ENCODE measurements at regions not wholly inside any gene's neighbourhood (a gene's known extent, or its start where the extent isn't known, plus 50 kb on each side); places are given as distances from the start of the nearest gene placed in this dataset.

DNA sequence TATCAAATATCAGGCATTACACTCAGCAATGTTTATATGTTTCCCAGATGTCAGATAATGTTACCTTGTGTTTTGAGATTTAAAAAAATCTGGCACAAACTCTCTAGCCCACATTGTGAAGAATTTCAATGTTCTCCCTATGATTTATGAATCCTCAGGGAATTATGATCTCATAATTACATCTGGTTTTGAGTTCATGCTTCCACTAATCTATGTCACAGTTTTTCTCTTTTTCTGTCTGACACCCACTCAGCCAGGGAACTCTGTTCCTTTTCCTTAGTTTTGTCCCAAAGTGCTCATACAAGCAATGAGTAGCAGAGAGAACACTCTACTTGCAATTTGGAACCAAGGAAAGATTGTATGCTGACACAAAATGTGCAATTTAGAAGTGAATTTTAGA lies 212.1 kb upstream of the POF1B start:
- peaks cover 0 to 6% (median 0%) of the 10 kb centered on the region in 8 donors for H3K9me3 Mint-ChIP-seq
- H3K27ac ChIP-seq (ENCODE audit: low read depth, low read length) = no peak overlapping the region
- no peaks in the 10 kb centered on the region for H3K27me3 Mint-ChIP-seq
- H3K27ac Mint-ChIP-seq = no peak overlapping the region
- H3K36me3 Mint-ChIP-seq = no peaks in the 10 kb centered on the region
- no peaks in the 10 kb centered on the region for H3K27me3 ChIP-seq (ENCODE audit: insufficient read depth, low read length)
- ChIA-PET POLR2A (ENCODE audit: partially characterized antibody) (no interaction called here), CTCF (ENCODE audit: partially characterized antibody) (no interaction called here)
- intact Hi-C loops (cut with micrococcal nuclease) = no loop called here
- no peaks in the 10 kb centered on the region for H3K9me3 ChIP-seq (ENCODE audit: control insufficient read depth in 1 of 2, low read length in 2 of 2)
- H3K4me3 ChIP-seq (ENCODE audit: low read length in 2 of 2) = no peak overlapping the region
- no peaks in the 10 kb centered on the region for H3K36me3 ChIP-seq (ENCODE audit: insufficient read depth, low read length)
- no peaks in the 10 kb centered on the region for H3K4me1 ChIP-seq (ENCODE audit: insufficient read depth, low read length)
- DNase-seq = no peak
- H3K4me1 Mint-ChIP-seq = no peaks in the 10 kb centered on the region
- no peak overlapping the region for H3K4me3 Mint-ChIP-seq

DNA sequence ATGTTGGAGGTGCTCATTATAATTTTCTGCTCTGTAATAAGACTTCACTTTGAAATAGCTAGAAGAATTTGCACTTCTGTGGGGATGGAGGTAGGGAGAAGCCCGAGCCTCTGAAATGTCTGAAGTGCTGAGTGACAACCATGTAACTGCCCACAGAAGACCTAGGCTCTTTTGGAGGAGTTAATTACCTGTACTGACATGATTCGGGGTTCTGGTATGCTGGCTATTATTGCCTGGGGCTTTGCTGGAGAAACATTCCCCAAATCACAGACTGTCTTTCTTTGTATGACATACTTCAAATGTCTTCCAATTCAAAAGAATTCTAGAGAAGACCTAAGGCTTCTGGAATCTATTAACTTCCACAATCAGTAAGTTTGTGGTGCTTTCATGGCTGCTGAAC lies 211.2 kb upstream of the POF1B start:
- no peak for DNase-seq
- POLR2A ChIA-PET (ENCODE audit: partially characterized antibody) = no interaction called here
- H3K4me3 Mint-ChIP-seq = no peak overlapping the region
- CTCF ChIA-PET (ENCODE audit: partially characterized antibody) = no interaction called here
- H3K4me1 ChIP-seq (ENCODE audit: insufficient read depth, low read length) = no peaks in the 10 kb centered on the region
- H3K4me3 ChIP-seq (ENCODE audit: low read length in 2 of 2) = no peak overlapping the region
- no peaks in the 10 kb centered on the region for H3K36me3 Mint-ChIP-seq
- no peaks in the 10 kb centered on the region for H3K9me3 ChIP-seq (ENCODE audit: control insufficient read depth in 1 of 2, low read length in 2 of 2)
- H3K27me3 Mint-ChIP-seq = no peaks in the 10 kb centered on the region
- intact Hi-C loops (cut with micrococcal nuclease) = no loop called here
- H3K9me3 Mint-ChIP-seq = peaks cover 0 to 11% (median 0%) of the 10 kb centered on the region in 8 donors
- no peaks in the 10 kb centered on the region for H3K27me3 ChIP-seq (ENCODE audit: insufficient read depth, low read length)
- H3K27ac Mint-ChIP-seq = no peak overlapping the region
- no peaks in the 10 kb centered on the region for H3K36me3 ChIP-seq (ENCODE audit: insufficient read depth, low read length)
- no peaks in the 10 kb centered on the region for H3K4me1 Mint-ChIP-seq
- H3K27ac ChIP-seq (ENCODE audit: low read depth, low read length) = no peak overlapping the region

DNA sequence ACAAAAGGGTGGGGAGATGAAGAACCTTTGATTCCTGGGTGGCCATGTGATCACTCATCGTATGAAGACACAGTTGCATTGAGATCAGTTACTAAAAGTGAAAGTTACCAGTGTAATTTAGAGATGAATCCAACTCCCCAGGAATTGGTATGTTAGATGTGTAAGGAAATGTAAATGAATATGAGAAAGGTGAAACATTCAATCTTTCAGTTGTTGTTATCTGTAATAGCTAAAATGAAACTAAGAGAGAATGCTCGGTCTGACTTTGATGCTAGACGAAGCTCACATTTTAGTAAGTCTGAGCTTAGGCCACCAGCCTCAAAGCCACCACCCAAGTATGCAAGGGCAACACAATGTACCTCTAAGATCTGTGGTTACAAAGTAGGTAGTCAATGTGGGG lies 194.3 kb upstream of the POF1B start:
- POLR2A ChIA-PET (ENCODE audit: partially characterized antibody) = no interaction called here
- H3K27ac Mint-ChIP-seq = no peak overlapping the region
- no peaks in the 10 kb centered on the region for H3K36me3 Mint-ChIP-seq
- no peak overlapping the region for H3K4me3 ChIP-seq (ENCODE audit: low read length in 2 of 2)
- intact Hi-C loops (cut with micrococcal nuclease) = no loop called here
- CTCF ChIA-PET (ENCODE audit: partially characterized antibody) = no interaction called here
- no peaks in the 10 kb centered on the region for H3K9me3 ChIP-seq (ENCODE audit: control insufficient read depth in 1 of 2, low read length in 2 of 2)
- H3K36me3 ChIP-seq (ENCODE audit: insufficient read depth, low read length) = no peaks in the 10 kb centered on the region
- H3K4me1 ChIP-seq (ENCODE audit: insufficient read depth, low read length) = no peaks in the 10 kb centered on the region
- DNase-seq = no peak
- no peaks in the 10 kb centered on the region for H3K27me3 ChIP-seq (ENCODE audit: insufficient read depth, low read length)
- H3K9me3 Mint-ChIP-seq = peaks cover 0 to under 1% (median 0%) of the 10 kb centered on the region in 8 donors
- no peaks in the 10 kb centered on the region for H3K27me3 Mint-ChIP-seq
- peaks cover 0 to 8% (median 4%) of the 10 kb centered on the region in 4 donors for H3K4me1 Mint-ChIP-seq
- H3K27ac ChIP-seq (ENCODE audit: low read depth, low read length) = no peak overlapping the region
- peak overlapping the region in 2 of 8 donors; percentile 6 to 54 for H3K4me3 Mint-ChIP-seq

DNA sequence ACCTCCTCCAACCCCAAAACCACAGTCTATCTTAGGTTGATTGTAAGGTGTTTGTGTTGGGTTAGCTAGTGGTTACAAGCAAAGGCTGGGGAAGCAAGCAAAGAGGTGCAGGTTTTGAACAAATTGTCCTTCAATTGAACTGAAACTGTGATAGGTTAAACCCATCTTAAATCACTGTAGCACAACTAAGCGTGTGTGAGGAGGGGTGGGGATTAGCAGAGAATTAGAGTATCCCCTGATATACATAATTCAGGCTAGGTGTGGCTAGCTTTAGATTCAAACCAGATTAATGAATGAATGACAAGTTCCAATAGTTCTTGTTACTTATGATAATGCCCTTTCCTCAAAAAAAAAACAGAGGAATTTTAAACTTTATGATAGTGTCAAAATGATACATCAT lies 191.0 kb upstream of the POF1B start:
- H3K27ac ChIP-seq (ENCODE audit: low read depth, low read length) = no peak overlapping the region
- Mint-ChIP-seq H3K4me3 (no peak overlapping the region), H3K4me1 (peaks cover 0 to 8% (median 4%) of the 10 kb centered on the region in 4 donors), H3K27ac (no peak overlapping the region), H3K36me3 (no peaks in the 10 kb centered on the region), H3K27me3 (no peaks in the 10 kb centered on the region), H3K9me3 (no peaks in the 10 kb centered on the region)
- DNase-seq = no peak
- H3K36me3 ChIP-seq (ENCODE audit: insufficient read depth, low read length) = no peaks in the 10 kb centered on the region
- no peaks in the 10 kb centered on the region for H3K27me3 ChIP-seq (ENCODE audit: insufficient read depth, low read length)
- no peaks in the 10 kb centered on the region for H3K9me3 ChIP-seq (ENCODE audit: control insufficient read depth in 1 of 2, low read length in 2 of 2)
- POLR2A ChIA-PET (ENCODE audit: partially characterized antibody) = no interaction called here
- H3K4me1 ChIP-seq (ENCODE audit: insufficient read depth, low read length) = no peaks in the 10 kb centered on the region
- CTCF ChIA-PET (ENCODE audit: partially characterized antibody) = no interaction called here
- intact Hi-C loops (cut with micrococcal nuclease) = no loop called here
- no peak overlapping the region for H3K4me3 ChIP-seq (ENCODE audit: low read length in 2 of 2)

- no peaks in the 10 kb centered on the region for H3K4me1 ChIP-seq (ENCODE audit: insufficient read depth, low read length)
- H3K36me3 ChIP-seq (ENCODE audit: insufficient read depth, low read length) = no peaks in the 10 kb centered on the region
- Mint-ChIP-seq H3K4me1 (peaks cover 0 to 8% (median 4%) of the 10 kb centered on the region in 4 donors), H3K27ac (no peak overlapping the region), H3K36me3 (no peaks in the 10 kb centered on the region), H3K9me3 (no peaks in the 10 kb centered on the region), H3K4me3 (no peak overlapping the region), H3K27me3 (no peaks in the 10 kb centered on the region)
- no peaks in the 10 kb centered on the region for H3K27me3 ChIP-seq (ENCODE audit: insufficient read depth, low read length)
- intact Hi-C loops (cut with micrococcal nuclease) = no loop called here
- no peak for DNase-seq
- POLR2A ChIA-PET (ENCODE audit: partially characterized antibody) = no interaction called here
- CTCF ChIA-PET (ENCODE audit: partially characterized antibody) = no interaction called here
- H3K27ac ChIP-seq (ENCODE audit: low read depth, low read length) = no peak overlapping the region
- no peak overlapping the region for H3K4me3 ChIP-seq (ENCODE audit: low read length in 2 of 2)
- no peaks in the 10 kb centered on the region for H3K9me3 ChIP-seq (ENCODE audit: control insufficient read depth in 1 of 2, low read length in 2 of 2)
Measured at GRCh38 chrX:85569686-85570085, 190.2 kb upstream of the POF1B start.

DNA sequence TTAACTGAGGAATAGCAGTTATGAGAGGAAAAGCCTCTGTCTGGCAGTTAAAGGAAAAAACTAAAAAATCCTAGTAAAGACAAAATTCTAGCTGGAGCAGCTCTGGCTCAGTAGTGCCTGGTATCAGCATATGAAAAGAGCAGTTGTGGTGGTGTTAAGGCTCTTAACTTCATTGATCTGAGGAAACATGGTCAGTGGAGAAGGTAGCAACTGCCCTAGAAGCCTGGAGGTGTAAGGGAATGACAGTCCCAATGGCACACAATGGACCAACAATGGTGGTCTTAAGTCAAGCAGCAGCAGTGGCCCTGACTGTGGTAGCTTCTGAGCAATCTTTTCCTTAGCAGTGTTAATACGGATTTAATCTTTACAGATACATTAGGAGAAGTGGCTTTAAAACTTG lies 189.6 kb upstream of the POF1B start:
- intact Hi-C loops (cut with micrococcal nuclease) = no loop called here
- Histone ChIP-seq H3K4me3 (ENCODE audit: low read length in 2 of 2) (no peak overlapping the region), H3K27ac (ENCODE audit: low read depth, low read length) (no peak overlapping the region), H3K4me1 (ENCODE audit: insufficient read depth, low read length) (no peaks in the 10 kb centered on the region), H3K36me3 (ENCODE audit: insufficient read depth, low read length) (no peaks in the 10 kb centered on the region), H3K27me3 (ENCODE audit: insufficient read depth, low read length) (no peaks in the 10 kb centered on the region), H3K9me3 (ENCODE audit: control insufficient read depth in 1 of 2, low read length in 2 of 2) (no peaks in the 10 kb centered on the region)
- no peaks in the 10 kb centered on the region for H3K36me3 Mint-ChIP-seq
- H3K4me3 Mint-ChIP-seq = no peak overlapping the region
- ChIA-PET CTCF (ENCODE audit: partially characterized antibody) (no interaction called here), POLR2A (ENCODE audit: partially characterized antibody) (no interaction called here)
- H3K27me3 Mint-ChIP-seq = no peaks in the 10 kb centered on the region
- H3K27ac Mint-ChIP-seq = no peak overlapping the region
- peaks cover 0 to 8% (median 4%) of the 10 kb centered on the region in 4 donors for H3K4me1 Mint-ChIP-seq
- no peaks in the 10 kb centered on the region for H3K9me3 Mint-ChIP-seq
- DNase-seq = no peak

DNA sequence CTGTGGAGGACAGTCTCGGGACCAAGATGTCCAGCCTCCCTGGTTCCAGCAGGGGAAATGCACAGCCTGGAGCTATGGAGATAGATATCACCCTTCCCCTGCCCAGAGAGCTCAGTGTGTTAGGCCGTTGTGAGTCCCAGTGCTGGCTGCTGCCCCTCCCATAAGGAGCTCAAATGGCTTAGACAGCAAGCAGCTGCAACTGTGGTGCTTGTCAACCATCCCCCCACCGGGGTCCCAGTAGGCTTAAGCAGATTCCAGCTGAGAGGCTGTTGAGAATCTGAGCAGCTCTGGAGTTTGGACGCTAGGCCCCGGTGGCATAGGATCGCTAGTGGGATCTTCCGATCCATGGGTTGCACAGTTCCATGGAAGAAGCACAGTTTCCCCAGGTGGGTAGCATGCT lies 181.8 kb upstream of the POF1B start:
- no peaks in the 10 kb centered on the region for H3K9me3 Mint-ChIP-seq
- ChIA-PET POLR2A (ENCODE audit: partially characterized antibody) (no interaction called here), CTCF (ENCODE audit: partially characterized antibody) (no interaction called here)
- H3K4me3 ChIP-seq (ENCODE audit: low read length in 2 of 2) = no peak overlapping the region
- no peaks in the 10 kb centered on the region for H3K27me3 ChIP-seq (ENCODE audit: insufficient read depth, low read length)
- H3K27me3 Mint-ChIP-seq = no peaks in the 10 kb centered on the region
- no peaks in the 10 kb centered on the region for H3K9me3 ChIP-seq (ENCODE audit: control insufficient read depth in 1 of 2, low read length in 2 of 2)
- no peak overlapping the region for H3K4me3 Mint-ChIP-seq
- no peaks in the 10 kb centered on the region for H3K4me1 ChIP-seq (ENCODE audit: insufficient read depth, low read length)
- H3K36me3 ChIP-seq (ENCODE audit: insufficient read depth, low read length) = no peaks in the 10 kb centered on the region
- intact Hi-C loops (cut with micrococcal nuclease) = no loop called here
- H3K27ac Mint-ChIP-seq = no peak overlapping the region
- no peaks in the 10 kb centered on the region for H3K4me1 Mint-ChIP-seq
- DNase-seq = no peak
- H3K36me3 Mint-ChIP-seq = no peaks in the 10 kb centered on the region
- no peak overlapping the region for H3K27ac ChIP-seq (ENCODE audit: low read depth, low read length)

- H3K27ac ChIP-seq (ENCODE audit: low read depth, low read length) = no peak overlapping the region
- H3K27me3 ChIP-seq (ENCODE audit: insufficient read depth, low read length) = no peaks in the 10 kb centered on the region
- intact Hi-C loops (cut with micrococcal nuclease) = no loop called here
- POLR2A ChIA-PET (ENCODE audit: partially characterized antibody) = no interaction called here
- H3K27me3 Mint-ChIP-seq = no peaks in the 10 kb centered on the region
- no peaks in the 10 kb centered on the region for H3K9me3 Mint-ChIP-seq
- no peaks in the 10 kb centered on the region for H3K4me1 ChIP-seq (ENCODE audit: insufficient read depth, low read length)
- no peak overlapping the region for H3K27ac Mint-ChIP-seq
- no peaks in the 10 kb centered on the region for H3K36me3 ChIP-seq (ENCODE audit: insufficient read depth, low read length)
- no peaks in the 10 kb centered on the region for H3K36me3 Mint-ChIP-seq
- H3K9me3 ChIP-seq (ENCODE audit: control insufficient read depth in 1 of 2, low read length in 2 of 2) = no peaks in the 10 kb centered on the region
- H3K4me1 Mint-ChIP-seq = no peaks in the 10 kb centered on the region
- CTCF ChIA-PET (ENCODE audit: partially characterized antibody) = no interaction called here
- peak in 1 of 5 donors; percentile 1 for DNase-seq
- H3K4me3 ChIP-seq (ENCODE audit: low read length in 2 of 2) = no peak overlapping the region
- no peak overlapping the region for H3K4me3 Mint-ChIP-seq
Measured at GRCh38 chrX:85544609-85545008, 165.1 kb upstream of the POF1B start.
